Occipital lobe (tissue), 1 donor: ENCODE measurements at regions not wholly inside any gene's neighbourhood (a gene's known extent, or its start where the extent isn't known, plus 50 kb on each side); places are given as distances from the start of the nearest gene placed in this dataset.

Experiments used
- DNase-seq: peaks from one replicate; lab custom pipeline; 2025; lab: John Stamatoyannopoulos, UW

GRCh38 chr7:118689403-118689802 is 464.9 kb downstream of the ANKRD7 start:
- no peak for DNase-seq

GRCh38 chr7:118696879-118697278 is 472.4 kb downstream of the ANKRD7 start:
- no peak for DNase-seq

- DNase-seq, result no peak
Measured at GRCh38 chr7:118699222-118699621, 474.7 kb downstream of the ANKRD7 start.

- DNase-seq, result no peak
Measured at GRCh38 chr7:118708741-118709140, 484.2 kb downstream of the ANKRD7 start.

- DNase-seq, result no peak
Measured at GRCh38 chr7:118711688-118712087, 487.2 kb downstream of the ANKRD7 start.

- DNase-seq, result no peak
Measured at GRCh38 chr7:118713039-118713438, 488.5 kb downstream of the ANKRD7 start.

- no peak for DNase-seq
Measured at GRCh38 chr7:118720632-118721031, 496.1 kb downstream of the ANKRD7 start.

GRCh38 chr7:118731854-118732253 is 507.4 kb downstream of the ANKRD7 start:
- no peak for DNase-seq

GRCh38 chr7:118734541-118734940 is 510.0 kb downstream of the ANKRD7 start:
- DNase-seq, result no peak

GRCh38 chr7:118735441-118735840 is 510.9 kb downstream of the ANKRD7 start:
- no peak for DNase-seq

GRCh38 chr7:118737935-118738334 is 513.4 kb downstream of the ANKRD7 start:
- DNase-seq, result no peak

GRCh38 chr7:118745927-118746326 is 521.4 kb downstream of the ANKRD7 start:
- DNase-seq, result no peak

- no peak for DNase-seq
Measured at GRCh38 chr7:118747473-118747872, 523.0 kb downstream of the ANKRD7 start.

- no peak for DNase-seq
Measured at GRCh38 chr7:118753479-118753878, 529.0 kb downstream of the ANKRD7 start.

- no peak for DNase-seq
Measured at GRCh38 chr7:118754608-118755007, 530.1 kb downstream of the ANKRD7 start.

GRCh38 chr7:118755067-118755625 is 530.6 kb downstream of the ANKRD7 start:
- DNase-seq, result no peak

- DNase-seq, result no peak
Measured at GRCh38 chr7:118757066-118757465, 532.6 kb downstream of the ANKRD7 start.

- DNase-seq, result no peak
Measured at GRCh38 chr7:118758582-118758981, 534.1 kb downstream of the ANKRD7 start.

- DNase-seq, result no peak
Measured at GRCh38 chr7:118759921-118760320, 535.4 kb downstream of the ANKRD7 start.

- no peak for DNase-seq
Measured at GRCh38 chr7:118762451-118762850, 537.9 kb downstream of the ANKRD7 start.

- no peak for DNase-seq
Measured at GRCh38 chr7:118764221-118764620, 539.7 kb downstream of the ANKRD7 start.

GRCh38 chr7:118771672-118772071 is 547.2 kb downstream of the ANKRD7 start:
- DNase-seq, result no peak

- no peak for DNase-seq
Measured at GRCh38 chr7:118777308-118777707, 552.8 kb downstream of the ANKRD7 start.

GRCh38 chr7:118792682-118793081 is 568.2 kb downstream of the ANKRD7 start:
- no peak for DNase-seq
